Endodermal cell (in vitro differentiated cells): ENCODE measurements at regions not wholly inside any gene's neighbourhood (a gene's known extent, or its start where the extent isn't known, plus 50 kb on each side); places are given as distances from the start of the nearest gene placed in this dataset.

Source experiments
- DNase-seq: peaks from one replicate; pipeline ENCODE4 v3.0.0-alpha.2; 2017
- H3K27ac ChIP-seq: 2 replicates; pipeline ENCODE4 v1.5.1; 2013; ENCODE audit warnings: mild to moderate bottlenecking, low read depth, low read length, moderate library complexity
- H3K27me3 ChIP-seq: 2 replicates; pipeline ENCODE4 v1.6.1; 2013; ENCODE audit warnings: mild to moderate bottlenecking, low read length, moderate library complexity; ENCODE audit not compliant: insufficient read depth, control insufficient read depth, poor library complexity, severe bottlenecking
- H3K36me3 ChIP-seq: 2 replicates; pipeline ENCODE4 v1.7.0; 2013; ENCODE audit warnings: mild to moderate bottlenecking, low read length, moderate library complexity; ENCODE audit not compliant: control insufficient read depth, insufficient read depth
- H3K4me1 ChIP-seq: one replicate; pipeline ENCODE4 v1.7.0; 2013; ENCODE audit warnings: low read length; ENCODE audit not compliant: control insufficient read depth, insufficient read depth
- H3K4me3 ChIP-seq: 2 replicates; pipeline ENCODE4 v1.5.1; 2013; ENCODE audit warnings: mild to moderate bottlenecking, low read length, moderate library complexity
- H3K9ac ChIP-seq: 2 replicates; pipeline ENCODE4 v1.6.1; 2013; ENCODE audit warnings: mild to moderate bottlenecking, low read length, moderate library complexity; ENCODE audit not compliant: poor library complexity, severe bottlenecking; ENCODE audit errors: extremely low read depth
- H3K9me3 ChIP-seq: 2 replicates; pipeline ENCODE4 v1.6.1; 2013; ENCODE audit warnings: mild to moderate bottlenecking, low read length, moderate library complexity; ENCODE audit not compliant: control insufficient read depth
- H3K27ac Mint-ChIP-seq: 2 replicates; pipeline ENCODE4 v1.8.0; 2020; ENCODE audit warnings: mixed read lengths
- H3K27me3 Mint-ChIP-seq: 2 replicates; pipeline ENCODE4 v1.8.0; 2021; ENCODE audit warnings: mild to moderate bottlenecking, mixed read lengths; ENCODE audit not compliant: insufficient read depth
- H3K36me3 Mint-ChIP-seq: 2 replicates; pipeline ENCODE4 v1.8.0; 2020; ENCODE audit warnings: low read depth, mixed read lengths
- H3K4me1 Mint-ChIP-seq: 2 replicates; pipeline ENCODE4 v1.8.0; 2020; ENCODE audit warnings: mixed read lengths
- H3K4me3 Mint-ChIP-seq: 2 replicates; pipeline ENCODE4 v1.8.0; 2020; ENCODE audit warnings: mild to moderate bottlenecking, moderate library complexity, mixed read lengths
- H3K9me3 Mint-ChIP-seq: 2 replicates; pipeline ENCODE4 v1.8.0; 2020; ENCODE audit warnings: mild to moderate bottlenecking, mixed read lengths
- CTCF ChIP-seq: fragments of 200-600 bp; sonication (generic); conservative IDR thresholded peaks from 2 replicates; pipeline ENCODE4 v1.5.0; 2021; ENCODE audit warnings: antibody characterized with exemption, mild to moderate bottlenecking
- WGBS, 2 experiments: methylation state at CpG; one replicate each; pipeline versions ENCODE4 v1.1.5 to v1.1.7; 2013; ENCODE audit warnings: missing lambda C conversion rate in 2 of 2, mixed read lengths in 1 of 2; ENCODE audit not compliant: insufficient coverage in 1 of 2, insufficient read length in 1 of 2; 5-methylcytosine and 5-hydroxymethylcytosine counted together

DNA sequence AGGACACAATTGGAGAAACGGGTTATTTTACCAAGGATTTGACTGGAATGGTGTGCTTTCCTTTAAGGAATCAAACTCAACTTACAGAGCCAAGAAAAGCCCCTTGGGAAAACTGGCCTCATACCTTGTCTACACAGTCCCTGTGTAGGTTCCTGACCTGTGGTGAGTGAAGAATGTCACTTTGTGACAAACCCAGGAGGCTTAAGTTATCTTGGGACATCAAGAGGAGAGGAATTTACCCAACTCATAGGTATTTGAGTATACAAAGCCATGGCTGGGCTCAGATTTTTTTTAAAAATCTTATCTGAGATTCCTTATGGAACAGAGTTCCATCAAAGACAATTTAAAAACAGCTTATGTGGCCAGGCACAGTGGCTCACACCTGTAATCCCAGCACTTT, 112.1 kb downstream of the EIF4E start:
- Mint-ChIP-seq H3K27ac (no peak overlapping the region), H3K4me1 (no peaks in the 10 kb centered on the region), H3K36me3 (no peaks in the 10 kb centered on the region), H3K27me3 (peaks cover 3% of the 10 kb centered on the region), H3K4me3 (no peak overlapping the region), H3K9me3 (peaks cover 34% of the 10 kb centered on the region)
- Histone ChIP-seq H3K27ac (no peak overlapping the region), H3K9me3 (peaks cover 48% of the 10 kb centered on the region), H3K4me3 (peak overlapping the region; percentile 50), H3K4me1 (no peaks in the 10 kb centered on the region), H3K27me3 (no peaks in the 10 kb centered on the region), H3K36me3 (no peaks in the 10 kb centered on the region), H3K9ac (no peak overlapping the region)
- WGBS, 2 experiments, result 75% methylated on average over 1 of the region's 1 CpG; no CpG with 5 or more reads in 1 of the 2 experiments
- no peak for TF ChIP-seq CTCF
- no peak for DNase-seq

DNA sequence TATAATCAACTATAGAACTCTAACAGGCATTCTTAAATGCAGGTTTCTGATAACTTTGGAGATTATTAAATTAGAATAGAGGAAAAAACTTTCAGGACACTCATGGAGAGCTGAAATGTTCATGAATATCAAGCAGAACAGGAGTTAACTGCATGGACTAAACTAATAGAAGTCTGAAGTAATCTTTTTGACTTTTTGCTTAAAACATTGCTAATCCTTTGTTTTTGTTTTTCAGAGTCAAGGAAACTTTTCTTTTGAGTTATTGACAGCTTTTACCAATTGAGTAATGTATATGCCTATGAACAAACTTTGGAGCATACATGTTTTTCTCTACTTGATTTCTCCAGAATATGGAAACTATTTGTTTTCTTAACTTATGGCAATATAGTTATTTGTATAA, 112.5 kb downstream of the EIF4E start:
- Histone ChIP-seq H3K9me3 (peaks cover 50% of the 10 kb centered on the region), H3K27ac (no peak overlapping the region), H3K4me3 (peak overlapping the region; percentile 50), H3K4me1 (no peaks in the 10 kb centered on the region), H3K9ac (no peak overlapping the region), H3K27me3 (no peaks in the 10 kb centered on the region), H3K36me3 (no peaks in the 10 kb centered on the region)
- Mint-ChIP-seq H3K4me1 (peaks cover 4% of the 10 kb centered on the region), H3K36me3 (no peaks in the 10 kb centered on the region), H3K9me3 (peaks cover 34% of the 10 kb centered on the region), H3K27ac (no peak overlapping the region), H3K27me3 (peaks cover 3% of the 10 kb centered on the region), H3K4me3 (no peak overlapping the region)
- no peak for TF ChIP-seq CTCF
- DNase-seq, result no peak

GRCh38 chr4:98804403-98804802, 124.5 kb downstream of the EIF4E start:
- Histone ChIP-seq H3K36me3 (no peaks in the 10 kb centered on the region), H3K4me3 (no peak overlapping the region), H3K9ac (no peak overlapping the region), H3K27me3 (no peaks in the 10 kb centered on the region), H3K9me3 (no peaks in the 10 kb centered on the region), H3K4me1 (peaks cover 20% of the 10 kb centered on the region), H3K27ac (no peak overlapping the region)
- Mint-ChIP-seq H3K4me3 (no peak overlapping the region), H3K27ac (no peak overlapping the region), H3K9me3 (peaks cover 5% of the 10 kb centered on the region), H3K4me1 (peaks cover 35% of the 10 kb centered on the region), H3K27me3 (peaks cover 11% of the 10 kb centered on the region), H3K36me3 (no peaks in the 10 kb centered on the region)
- TF ChIP-seq CTCF, result no peak
- no peak for DNase-seq
- 90% methylated on average over 1 of the region's 2 CpGs; no CpG with 5 or more reads in 1 of the 2 experiments for WGBS, 2 experiments
